Endothelial cell of umbilical vein (primary cell): ENCODE measurements at regions not wholly inside any gene's neighbourhood (a gene's known extent, or its start where the extent isn't known, plus 50 kb on each side); places are given as distances from the start of the nearest gene placed in this dataset.

Experiments used
- BruUV-seq: library from RNA; stranded (reverse); fragments of 400-500 nt; replicated peaks from 2 replicates; lab custom pipeline; 2021; lab: Mats Ljungman, UMichigan
- CTCF ChIA-PET: fragments of 300-600, 350-600 bp; sonication (Branson Sonifier 250); formaldehyde crosslinking; loops from one replicate; lab custom pipeline; 2021; ENCODE audit warnings: antibody characterized with exemption, inconsistent platforms; lab: Charles Lee
- POLR2A ChIA-PET: fragments of 300-600, 350-600 bp; sonication (Branson Sonifier 250); formaldehyde crosslinking; loops from one replicate; lab custom pipeline; 2021; ENCODE audit warnings: antibody characterized with exemption, inconsistent platforms; lab: Charles Lee
- DNase-seq: peaks from one replicate; pipeline ENCODE4 v3.0.0-alpha.2; 2011; ENCODE audit warnings: low read depth, low spot score
- FAIRE-seq: peaks from 2 replicates; lab custom pipeline; 2011; peaks lifted over from hg19 to GRCh38; lab: Jason Lieb, UNC
- H2AFZ ChIP-seq: 2 replicates; pipeline ENCODE4 v1.6.0; 2012; ENCODE audit warnings: low read depth, low read length, control low read depth, inconsistent platforms
- H3K27ac ChIP-seq: 2 replicates; pipeline ENCODE4 v1.5.1; 2011; ENCODE audit warnings: low read depth, mild to moderate bottlenecking, control low read depth, low read length, moderate library complexity; ENCODE audit not compliant: insufficient read depth
- H3K27me3 ChIP-seq, 2 experiments: 2 replicates each; pipeline versions ENCODE4 v1.6.0 to v1.6.1; 2011; ENCODE audit warnings: low read length in 2 of 2, mixed read lengths in 1 of 2; ENCODE audit not compliant: control insufficient read depth in 2 of 2, insufficient read depth in 2 of 2
- H3K36me3 ChIP-seq, 2 experiments: 2 replicates in 1 of 2; 3 replicates in 1 of 2; pipeline ENCODE4 v1.5.1; 2011; ENCODE audit warnings: low read length in 2 of 2, mild to moderate bottlenecking in 1 of 2, moderate library complexity in 1 of 2; ENCODE audit not compliant: control insufficient read depth in 2 of 2, insufficient read depth in 2 of 2; ENCODE audit errors: extremely low read depth in 1 of 2
- H3K4me1 ChIP-seq: 3 replicates; pipeline ENCODE4 v1.5.1; 2011; ENCODE audit warnings: mild to moderate bottlenecking, low read length; ENCODE audit not compliant: control insufficient read depth, insufficient read depth; ENCODE audit errors: extremely low read depth
- H3K4me2 ChIP-seq: 2 replicates; pipeline ENCODE4 v1.6.1; 2011; ENCODE audit warnings: low read length, control low read depth, mixed read lengths; ENCODE audit not compliant: insufficient read depth
- H3K4me3 ChIP-seq, 3 experiments: fragments of 200-600 bp in 1 of 3; sonication (generic), shearing (Covaris generic) in 1 of 3; replicated peaks in 1 of 3; 2 replicates each; pipeline ENCODE4 v1.5.1; 2011 to 2016; ENCODE audit warnings: control low read depth in 3 of 3, low read length in 3 of 3, mild to moderate bottlenecking in 2 of 3, inconsistent platforms in 1 of 3, low read depth in 1 of 3, moderate library complexity in 1 of 3; ENCODE audit not compliant: insufficient read depth in 1 of 3
- H3K79me2 ChIP-seq: 2 replicates; pipeline ENCODE4 v1.6.0; 2012; ENCODE audit warnings: low read length, inconsistent platforms; ENCODE audit not compliant: control insufficient read depth, insufficient read depth
- H3K9ac ChIP-seq: replicated peaks from 2 replicates; pipeline ENCODE3; 2011; ENCODE audit warnings: low read length, control low read depth; ENCODE audit not compliant: insufficient read depth; ENCODE audit errors: extremely low read depth
- H3K9me1 ChIP-seq: replicated peaks from 3 replicates; pipeline ENCODE4 v1.6.0; 2011; ENCODE audit warnings: mild to moderate bottlenecking, low read length; ENCODE audit not compliant: control insufficient read depth, insufficient read depth; ENCODE audit errors: extremely low read depth
- H3K9me3 ChIP-seq: replicated peaks from 2 replicates; pipeline ENCODE4 v1.5.1; 2012; ENCODE audit warnings: low read length, inconsistent platforms; ENCODE audit not compliant: control insufficient read depth, insufficient read depth
- H4K20me1 ChIP-seq: replicated peaks from 2 replicates; pipeline ENCODE3; 2011; ENCODE audit warnings: mild to moderate bottlenecking, low read length; ENCODE audit not compliant: control insufficient read depth, insufficient read depth; ENCODE audit errors: extremely low read depth
- EZH2 ChIP-seq: IDR thresholded peaks from 2 replicates; pipeline ENCODE4 v1.6.1; 2012; ENCODE audit warnings: borderline replicate concordance, low read depth, mild to moderate bottlenecking, moderate library complexity, low read length, inconsistent platforms; ENCODE audit not compliant: severe bottlenecking
- FOS ChIP-seq: IDR thresholded peaks from 2 replicates; pipeline ENCODE4 v1.6.1; 2011; ENCODE audit warnings: mild to moderate bottlenecking, low read length, moderate library complexity, borderline replicate concordance; ENCODE audit not compliant: insufficient read depth
- GATA2 ChIP-seq: IDR thresholded peaks from 2 replicates; pipeline ENCODE4 v1.7.0; 2011; ENCODE audit warnings: low read depth, mild to moderate bottlenecking, moderate library complexity, mixed read lengths, low read length; ENCODE audit not compliant: insufficient read length, insufficient read depth
- JUN ChIP-seq: IDR thresholded peaks from 2 replicates; pipeline ENCODE4 v1.6.1; 2011; ENCODE audit warnings: borderline replicate concordance, low read depth; ENCODE audit not compliant: insufficient read length, insufficient read depth
- MAX ChIP-seq: IDR thresholded peaks from 2 replicates; pipeline ENCODE4 v1.6.1; 2011; ENCODE audit not compliant: insufficient read depth, insufficient read length
- MYC ChIP-seq: IDR thresholded peaks from one replicate; pipeline ENCODE4 v1.6.1; 2011; ENCODE audit warnings: mild to moderate bottlenecking, low read depth, low read length
- POLR2A ChIP-seq: IDR thresholded peaks from 2 replicates; pipeline ENCODE4 v1.6.1; 2012; ENCODE audit warnings: low read depth, mild to moderate bottlenecking, control low read depth, low read length
- POLR2AphosphoS5 ChIP-seq: IDR thresholded peaks from 2 replicates; pipeline ENCODE4 v1.6.1; 2012; ENCODE audit warnings: low read depth, mild to moderate bottlenecking, control low read depth, low read length, moderate library complexity; ENCODE audit not compliant: insufficient read depth
- dilution Hi-C: fragments of 300-500 bp; cut with MboI; formaldehyde crosslinking; loops from one replicate; pipeline ENCODE4 v1.15.0; 2019; ENCODE audit warnings: low sequenced_read_pairs; ENCODE audit not compliant: extremely low pct_ligation_motif_present
- intact Hi-C: fragments of 100-400 bp; cut with micrococcal nuclease; formaldehyde crosslinking; loops from one replicate; pipeline ENCODE4 v1.10.0; 2022
- TF ChIP-seq, protein P1 (sequence below), 2 donors: IDR thresholded peaks; 1 replicate in 1 of 2; 2 replicates in 1 of 2; pipeline ENCODE4 v1.5.1; 2011; ENCODE audit warnings: low read length in 2 of 2, mild to moderate bottlenecking in 2 of 2, moderate library complexity in 2 of 2, control low read depth in 1 of 2, inconsistent platforms in 1 of 2, low read depth in 1 of 2; ENCODE audit not compliant: insufficient read depth in 1 of 2; ENCODE audit errors: extremely low read depth in 1 of 2

GRCh38 chr5:110945874-110946436 lies 125.6 kb upstream of the TSLP start:
- H3K9ac ChIP-seq: no peak overlapping the region
- ChIA-PET CTCF (no interaction called here), POLR2A (no interaction called here)
- H2AFZ ChIP-seq: no peak overlapping the region
- no peak overlapping the region for H3K4me2 ChIP-seq
- H3K9me3 ChIP-seq: peaks cover under 1% of the 10 kb centered on the region
- H3K27ac ChIP-seq: no peak overlapping the region
- no peak for DNase-seq
- no peaks in the 10 kb centered on the region for H3K27me3 ChIP-seq
- intact Hi-C loops: no loop called here
- no peak overlapping the region for H3K4me3 ChIP-seq
- H3K79me2 ChIP-seq: no peaks in the 10 kb centered on the region
- H3K4me1 ChIP-seq: no peaks in the 10 kb centered on the region
- no TSS peak for BruUV-seq
- no peaks in the 10 kb centered on the region for H4K20me1 ChIP-seq
- FAIRE-seq: no peak
- H3K9me1 ChIP-seq: no peaks in the 10 kb centered on the region
- no peaks in the 10 kb centered on the region for H3K36me3 ChIP-seq
- TF ChIP-seq POLR2A (no peak), FOS (no peak), POLR2AphosphoS5 (no peak), JUN (no peak), GATA2 (no peak), MYC (no peak), EZH2 (no peak), MAX (no peak)
- TF ChIP-seq, protein P1, sequence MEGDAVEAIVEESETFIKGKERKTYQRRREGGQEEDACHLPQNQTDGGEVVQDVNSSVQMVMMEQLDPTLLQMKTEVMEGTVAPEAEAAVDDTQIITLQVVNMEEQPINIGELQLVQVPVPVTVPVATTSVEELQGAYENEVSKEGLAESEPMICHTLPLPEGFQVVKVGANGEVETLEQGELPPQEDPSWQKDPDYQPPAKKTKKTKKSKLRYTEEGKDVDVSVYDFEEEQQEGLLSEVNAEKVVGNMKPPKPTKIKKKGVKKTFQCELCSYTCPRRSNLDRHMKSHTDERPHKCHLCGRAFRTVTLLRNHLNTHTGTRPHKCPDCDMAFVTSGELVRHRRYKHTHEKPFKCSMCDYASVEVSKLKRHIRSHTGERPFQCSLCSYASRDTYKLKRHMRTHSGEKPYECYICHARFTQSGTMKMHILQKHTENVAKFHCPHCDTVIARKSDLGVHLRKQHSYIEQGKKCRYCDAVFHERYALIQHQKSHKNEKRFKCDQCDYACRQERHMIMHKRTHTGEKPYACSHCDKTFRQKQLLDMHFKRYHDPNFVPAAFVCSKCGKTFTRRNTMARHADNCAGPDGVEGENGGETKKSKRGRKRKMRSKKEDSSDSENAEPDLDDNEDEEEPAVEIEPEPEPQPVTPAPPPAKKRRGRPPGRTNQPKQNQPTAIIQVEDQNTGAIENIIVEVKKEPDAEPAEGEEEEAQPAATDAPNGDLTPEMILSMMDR (IDR thresholded peaks at IDR 0.05; ENCODE audit: extremely low read depth in 1 of 2, insufficient read depth in 1 of 2, low read depth in 1 of 2, low read length in 2 of 2): no peak
- dilution Hi-C loops: no loop called here
